ENCODE measurements at regions not wholly inside any gene's neighbourhood (a gene's known extent, or its start where the extent isn't known, plus 50 kb on each side); places are given as distances from the start of the nearest gene placed in this dataset.

DNA sequence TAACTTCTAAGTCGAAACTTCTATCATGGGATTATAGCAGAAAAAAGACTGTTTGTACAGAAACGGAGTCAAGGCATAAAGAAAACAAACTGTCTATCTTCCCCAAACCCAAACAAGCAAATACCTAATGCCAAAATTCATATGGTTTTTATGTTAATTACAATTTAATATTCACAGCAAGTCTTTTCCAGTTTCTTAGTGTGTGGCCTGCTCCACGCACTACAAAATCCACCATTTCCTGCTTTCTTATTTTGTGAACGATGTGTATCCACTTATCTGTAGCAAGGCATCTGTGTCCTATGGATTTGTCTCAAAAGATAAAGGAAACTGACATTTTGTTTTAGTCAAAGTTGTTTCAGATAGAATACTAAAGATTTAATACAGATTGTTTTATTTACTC, 588.0 kb upstream of the CCDC54 start:
- Histone ChIP-seq H3K36me3 (ENCODE audit: insufficient read depth, low read length) (no peaks in the 10 kb centered on the region), H2AFZ (ENCODE audit: low read length) (no peak overlapping the region), H3K4me3 (ENCODE audit: low read depth, low read length, poor library complexity, severe bottlenecking) (no peak overlapping the region), H4K20me1 (ENCODE audit: insufficient read depth, low read length) (no peaks in the 10 kb centered on the region), H3K9me2 (ENCODE audit: low read depth, low read length) (no peaks in the 10 kb centered on the region), H3K27me3 (ENCODE audit: insufficient read depth, low read length) (0 out of 2 replicates have a peak, but pooled peaks cover 3% of the 10 kb centered on the region), H3F3A (ENCODE audit: insufficient read depth, low read length) (no peaks in the 10 kb centered on the region), H3K9ac (ENCODE audit: low read length) (no peak overlapping the region), H3K79me2 (ENCODE audit: insufficient read depth, low read length) (no peaks in the 10 kb centered on the region), H3K4me2 (ENCODE audit: low read length) (no peak overlapping the region), H3K27ac (ENCODE audit: low read depth, low read length, poor library complexity, severe bottlenecking) (no peak overlapping the region), H3K9me3 (ENCODE audit: low read length) (no peaks in the 10 kb centered on the region), H3K4me1 (ENCODE audit: insufficient read depth, low read length, severe bottlenecking) (no peaks in the 10 kb centered on the region)
- no peak for TF ChIP-seq EZH2 (IDR thresholded peaks at IDR 0.05; ENCODE audit: borderline replicate concordance, low read length)
- TF ChIP-seq, protein P1, sequence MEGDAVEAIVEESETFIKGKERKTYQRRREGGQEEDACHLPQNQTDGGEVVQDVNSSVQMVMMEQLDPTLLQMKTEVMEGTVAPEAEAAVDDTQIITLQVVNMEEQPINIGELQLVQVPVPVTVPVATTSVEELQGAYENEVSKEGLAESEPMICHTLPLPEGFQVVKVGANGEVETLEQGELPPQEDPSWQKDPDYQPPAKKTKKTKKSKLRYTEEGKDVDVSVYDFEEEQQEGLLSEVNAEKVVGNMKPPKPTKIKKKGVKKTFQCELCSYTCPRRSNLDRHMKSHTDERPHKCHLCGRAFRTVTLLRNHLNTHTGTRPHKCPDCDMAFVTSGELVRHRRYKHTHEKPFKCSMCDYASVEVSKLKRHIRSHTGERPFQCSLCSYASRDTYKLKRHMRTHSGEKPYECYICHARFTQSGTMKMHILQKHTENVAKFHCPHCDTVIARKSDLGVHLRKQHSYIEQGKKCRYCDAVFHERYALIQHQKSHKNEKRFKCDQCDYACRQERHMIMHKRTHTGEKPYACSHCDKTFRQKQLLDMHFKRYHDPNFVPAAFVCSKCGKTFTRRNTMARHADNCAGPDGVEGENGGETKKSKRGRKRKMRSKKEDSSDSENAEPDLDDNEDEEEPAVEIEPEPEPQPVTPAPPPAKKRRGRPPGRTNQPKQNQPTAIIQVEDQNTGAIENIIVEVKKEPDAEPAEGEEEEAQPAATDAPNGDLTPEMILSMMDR (IDR thresholded peaks at IDR 0.05; ENCODE audit: low read length) = no peak

DNA sequence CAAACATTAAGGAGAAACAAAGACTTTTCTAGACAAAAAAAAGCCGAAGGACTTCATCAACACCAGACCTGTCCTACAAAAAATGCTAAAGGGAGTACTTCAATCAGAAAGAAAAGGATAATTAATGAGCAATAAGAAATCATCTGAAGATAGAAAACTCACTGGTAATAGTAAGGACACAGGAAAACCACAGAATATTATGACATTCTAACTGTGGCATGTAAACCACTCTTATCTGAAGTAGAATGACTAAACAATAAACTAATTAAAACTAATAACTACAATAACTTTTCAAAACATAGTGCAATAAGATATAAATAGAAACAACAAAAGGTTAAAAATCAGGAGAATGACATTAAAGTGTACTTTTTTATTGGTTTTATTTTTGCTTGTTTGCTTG, 584.5 kb upstream of the CCDC54 start:
- H3K27ac ChIP-seq (ENCODE audit: low read depth, low read length, poor library complexity, severe bottlenecking) = no peak overlapping the region
- H3K9me2 ChIP-seq (ENCODE audit: low read depth, low read length) = no peaks in the 10 kb centered on the region
- no peak overlapping the region for H3K4me3 ChIP-seq (ENCODE audit: low read depth, low read length, poor library complexity, severe bottlenecking)
- H3K4me1 ChIP-seq (ENCODE audit: insufficient read depth, low read length, severe bottlenecking) = no peaks in the 10 kb centered on the region
- H3K27me3 ChIP-seq (ENCODE audit: insufficient read depth, low read length) = no peaks in the 10 kb centered on the region
- no peaks in the 10 kb centered on the region for H3F3A ChIP-seq (ENCODE audit: insufficient read depth, low read length)
- H3K36me3 ChIP-seq (ENCODE audit: insufficient read depth, low read length) = no peaks in the 10 kb centered on the region
- no peak overlapping the region for H3K4me2 ChIP-seq (ENCODE audit: low read length)
- no peak overlapping the region for H3K9ac ChIP-seq (ENCODE audit: low read length)
- no peaks in the 10 kb centered on the region for H4K20me1 ChIP-seq (ENCODE audit: insufficient read depth, low read length)
- H3K79me2 ChIP-seq (ENCODE audit: insufficient read depth, low read length) = no peaks in the 10 kb centered on the region
- TF ChIP-seq, protein P1 (IDR thresholded peaks at IDR 0.05; ENCODE audit: low read length) = no peak
- TF ChIP-seq EZH2 (IDR thresholded peaks at IDR 0.05; ENCODE audit: borderline replicate concordance, low read length) = no peak
- H3K9me3 ChIP-seq (ENCODE audit: low read length) = no peaks in the 10 kb centered on the region
- no peak overlapping the region for H2AFZ ChIP-seq (ENCODE audit: low read length)

DNA sequence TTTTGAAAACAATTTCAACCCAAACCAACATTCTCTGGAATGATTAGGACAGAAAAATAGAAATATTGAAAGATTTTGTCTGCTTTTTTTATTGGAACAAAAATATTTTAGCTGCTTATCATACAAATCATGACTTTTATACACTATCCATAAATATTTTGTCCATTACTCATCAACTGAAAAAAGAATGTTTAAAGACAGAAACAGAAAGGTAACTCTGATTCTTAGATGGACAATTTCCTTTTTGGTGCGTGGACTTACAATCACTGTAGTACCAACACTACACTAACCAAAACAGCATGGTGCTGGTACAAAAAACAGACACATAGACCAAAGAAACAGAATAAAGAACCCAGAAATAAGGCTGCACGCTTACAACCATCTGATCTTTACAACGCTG, 582.8 kb upstream of the CCDC54 start:
- Histone ChIP-seq H3K9ac (ENCODE audit: low read length) (no peak overlapping the region), H3K27ac (ENCODE audit: low read depth, low read length, poor library complexity, severe bottlenecking) (no peak overlapping the region), H3K79me2 (ENCODE audit: insufficient read depth, low read length) (no peaks in the 10 kb centered on the region), H3K36me3 (ENCODE audit: insufficient read depth, low read length) (no peaks in the 10 kb centered on the region), H3K27me3 (ENCODE audit: insufficient read depth, low read length) (no peaks in the 10 kb centered on the region), H4K20me1 (ENCODE audit: insufficient read depth, low read length) (no peaks in the 10 kb centered on the region), H3K4me3 (ENCODE audit: low read depth, low read length, poor library complexity, severe bottlenecking) (no peak overlapping the region), H3K4me2 (ENCODE audit: low read length) (no peak overlapping the region), H3K9me3 (ENCODE audit: low read length) (no peaks in the 10 kb centered on the region), H3K9me2 (ENCODE audit: low read depth, low read length) (no peaks in the 10 kb centered on the region), H2AFZ (ENCODE audit: low read length) (no peak overlapping the region), H3F3A (ENCODE audit: insufficient read depth, low read length) (no peaks in the 10 kb centered on the region), H3K4me1 (ENCODE audit: insufficient read depth, low read length, severe bottlenecking) (no peaks in the 10 kb centered on the region)
- TF ChIP-seq EZH2 (IDR thresholded peaks at IDR 0.05; ENCODE audit: borderline replicate concordance, low read length) = no peak
- TF ChIP-seq, protein P1 (IDR thresholded peaks at IDR 0.05; ENCODE audit: low read length) = no peak

All from OCI-LY1 (cell line).